ENCODE measurements at regions not wholly inside any gene's neighbourhood (a gene's known extent, or its start where the extent isn't known, plus 50 kb on each side); places are given as distances from the start of the nearest gene placed in this dataset.

- TF ChIP-seq CTCF (IDR thresholded peaks at IDR 0.05): no peak
- no peak for TF ChIP-seq POLR2A (IDR thresholded peaks at IDR 0.05)
- TF ChIP-seq POLR2AphosphoS5 (IDR thresholded peaks at IDR 0.05): no peak
These were observed 101.6 kb downstream of the BBS10 start for GRCh38 chr12:76246611-76247010.
